ENCODE measurements at regions not wholly inside any gene's neighbourhood (a gene's known extent, or its start where the extent isn't known, plus 50 kb on each side); places are given as distances from the start of the nearest gene placed in this dataset.

DNA sequence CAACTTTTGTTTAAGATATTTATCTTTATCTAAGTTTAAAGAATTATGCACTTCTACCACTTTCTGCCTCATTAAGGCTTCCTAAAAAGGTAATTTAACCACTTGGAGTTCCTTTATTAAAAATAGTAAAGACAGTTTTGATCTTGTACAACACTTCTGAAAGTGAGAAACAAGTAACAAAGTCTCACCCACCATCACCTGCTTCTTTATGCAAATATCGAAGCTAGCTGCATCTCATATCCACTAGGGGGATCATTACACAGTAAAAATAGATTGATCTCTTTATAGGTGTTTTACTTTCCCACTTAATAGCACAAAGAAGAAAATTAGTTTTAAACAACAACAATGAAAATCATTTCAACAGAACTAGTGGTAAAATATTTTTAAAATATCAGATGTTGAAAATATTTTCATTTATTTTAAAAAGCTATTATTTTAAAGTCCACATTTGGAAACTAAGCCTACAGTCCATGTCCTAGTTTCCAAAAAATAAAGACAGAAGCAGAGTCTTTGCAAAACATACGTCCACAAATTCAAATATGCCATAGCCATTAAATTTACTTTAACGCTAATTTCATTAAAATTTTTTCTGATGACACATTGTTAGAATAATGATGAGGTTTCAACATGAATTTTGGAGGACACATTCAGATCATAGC, 160.0 kb upstream of the SOX5 start:
- no peak for TF ChIP-seq POLR2A (IDR thresholded peaks at IDR 0.05)
- TF ChIP-seq, protein P1, sequence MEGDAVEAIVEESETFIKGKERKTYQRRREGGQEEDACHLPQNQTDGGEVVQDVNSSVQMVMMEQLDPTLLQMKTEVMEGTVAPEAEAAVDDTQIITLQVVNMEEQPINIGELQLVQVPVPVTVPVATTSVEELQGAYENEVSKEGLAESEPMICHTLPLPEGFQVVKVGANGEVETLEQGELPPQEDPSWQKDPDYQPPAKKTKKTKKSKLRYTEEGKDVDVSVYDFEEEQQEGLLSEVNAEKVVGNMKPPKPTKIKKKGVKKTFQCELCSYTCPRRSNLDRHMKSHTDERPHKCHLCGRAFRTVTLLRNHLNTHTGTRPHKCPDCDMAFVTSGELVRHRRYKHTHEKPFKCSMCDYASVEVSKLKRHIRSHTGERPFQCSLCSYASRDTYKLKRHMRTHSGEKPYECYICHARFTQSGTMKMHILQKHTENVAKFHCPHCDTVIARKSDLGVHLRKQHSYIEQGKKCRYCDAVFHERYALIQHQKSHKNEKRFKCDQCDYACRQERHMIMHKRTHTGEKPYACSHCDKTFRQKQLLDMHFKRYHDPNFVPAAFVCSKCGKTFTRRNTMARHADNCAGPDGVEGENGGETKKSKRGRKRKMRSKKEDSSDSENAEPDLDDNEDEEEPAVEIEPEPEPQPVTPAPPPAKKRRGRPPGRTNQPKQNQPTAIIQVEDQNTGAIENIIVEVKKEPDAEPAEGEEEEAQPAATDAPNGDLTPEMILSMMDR (IDR thresholded peaks at IDR 0.05) = peak in 4 of 6 experiments; percentile 32 to 68 (median 62)

DNA sequence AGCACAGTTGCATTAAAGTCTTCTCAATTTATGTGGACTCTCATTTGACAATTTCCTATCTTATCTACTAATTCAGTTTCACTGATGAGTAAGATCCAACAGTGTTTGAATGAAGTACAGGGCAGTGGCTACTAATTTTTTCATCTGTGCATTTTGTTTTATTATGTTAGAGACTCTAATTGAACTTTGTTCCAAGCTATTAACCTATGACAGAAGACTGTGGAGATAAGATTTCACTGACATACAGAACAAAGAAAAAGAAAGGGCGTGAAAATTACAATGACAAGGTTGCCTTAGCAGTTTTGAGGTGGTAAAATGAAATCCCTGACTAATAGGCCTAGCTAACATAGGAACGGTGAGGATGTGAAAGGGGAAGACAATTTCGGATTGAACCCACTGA, 153.2 kb upstream of the SOX5 start:
- Histone ChIP-seq H3K9me3 (no peaks in the 10 kb centered on the region), H3K27ac (peak overlapping the region in 1 of 4 donors; percentile 33), H3K4me1 (no peaks in the 10 kb centered on the region), H3K4me3 (no peak overlapping the region), H3K36me3 (no peaks in the 10 kb centered on the region), H3K27me3 (no peaks in the 10 kb centered on the region)
- DNase-seq = no peak
- TF ChIP-seq, protein P1 (IDR thresholded peaks at IDR 0.05) = no peak
- no peak for TF ChIP-seq POLR2A (IDR thresholded peaks at IDR 0.05)

More for the DNA sequence above, 160.0 kb upstream of the SOX5 start:
- Histone ChIP-seq H3K9me3 (no peaks in the 10 kb centered on the region), H3K4me3 (no peak overlapping the region), H3K27ac (no peak overlapping the region), H3K4me1 (no peaks in the 10 kb centered on the region), H3K27me3 (no peaks in the 10 kb centered on the region), H3K36me3 (no peaks in the 10 kb centered on the region)
- no peak for DNase-seq

DNA sequence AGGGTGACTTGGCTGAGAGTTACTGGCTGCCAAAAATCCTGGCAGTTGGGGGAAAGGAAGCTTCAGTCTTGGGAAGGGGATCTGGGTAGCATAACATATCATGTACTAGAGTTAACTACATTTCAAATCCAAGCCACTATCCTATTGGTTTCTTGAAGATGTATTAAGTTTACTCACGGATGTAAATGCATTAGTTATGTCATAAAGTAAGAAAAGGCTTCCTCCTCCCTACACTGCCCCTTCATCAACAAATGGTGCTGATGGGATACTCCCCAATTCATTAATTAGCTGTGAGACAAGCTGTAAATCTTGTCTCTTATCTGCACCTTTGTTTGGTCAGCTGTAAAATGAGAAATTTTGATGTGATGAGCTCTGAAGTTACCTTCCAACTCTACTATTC, 150.1 kb upstream of the SOX5 start:
- no peak for DNase-seq
- Histone ChIP-seq H3K9me3 (no peaks in the 10 kb centered on the region), H3K27me3 (no peaks in the 10 kb centered on the region), H3K4me3 (no peak overlapping the region), H3K27ac (no peak overlapping the region), H3K36me3 (no peaks in the 10 kb centered on the region), H3K4me1 (no peaks in the 10 kb centered on the region)
- TF ChIP-seq POLR2A (IDR thresholded peaks at IDR 0.05) = no peak
- TF ChIP-seq, protein P1 (IDR thresholded peaks at IDR 0.05) = no peak

DNA sequence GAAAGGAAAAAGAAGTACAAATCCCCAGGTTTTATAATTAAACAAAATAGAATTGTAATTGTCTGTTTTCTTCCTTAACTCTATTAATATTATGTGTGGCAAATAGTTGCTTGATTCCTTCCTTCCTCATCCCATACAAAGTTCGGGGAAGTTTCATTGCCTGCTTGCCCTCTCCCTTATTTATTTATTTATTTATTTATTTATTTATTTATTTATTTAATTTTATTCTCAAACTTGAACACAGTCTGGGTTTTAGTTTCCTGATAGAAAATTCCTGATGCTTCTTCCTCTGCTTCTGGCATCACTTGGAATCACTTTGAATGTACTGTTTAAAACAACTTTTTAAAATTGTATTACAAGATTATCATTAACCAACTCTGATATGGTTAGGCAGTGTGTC, 145.8 kb upstream of the SOX5 start:
- H3K4me1 ChIP-seq = no peaks in the 10 kb centered on the region
- TF ChIP-seq POLR2A (IDR thresholded peaks at IDR 0.05) = no peak
- TF ChIP-seq, protein P1 (IDR thresholded peaks at IDR 0.05) = no peak
- no peaks in the 10 kb centered on the region for H3K9me3 ChIP-seq
- H3K27ac ChIP-seq = no peak overlapping the region
- H3K27me3 ChIP-seq = no peaks in the 10 kb centered on the region
- DNase-seq = no peak
- no peak overlapping the region for H3K4me3 ChIP-seq
- no peaks in the 10 kb centered on the region for H3K36me3 ChIP-seq

DNA sequence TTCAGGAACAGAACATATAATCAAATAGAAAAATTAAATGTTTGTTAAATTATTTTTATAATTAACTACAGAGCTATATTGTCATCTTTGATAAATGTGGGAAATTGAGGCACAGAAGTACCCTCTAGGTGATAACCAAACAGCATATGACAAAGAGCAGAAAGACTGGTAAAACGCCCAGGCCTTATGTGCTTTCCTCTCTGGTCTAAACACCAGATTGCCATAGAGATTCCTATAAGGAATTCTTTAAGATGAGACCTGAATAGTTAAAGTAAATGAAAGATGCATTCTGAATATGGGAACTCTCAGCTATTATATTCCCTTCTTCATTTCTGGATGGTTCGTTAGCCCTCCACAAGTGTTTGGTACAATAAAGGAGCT, 140.0 kb upstream of the SOX5 start:
- no peak overlapping the region for H3K4me3 ChIP-seq
- no peak for DNase-seq
- H3K36me3 ChIP-seq = no peaks in the 10 kb centered on the region
- no peaks in the 10 kb centered on the region for H3K9me3 ChIP-seq
- TF ChIP-seq, protein P1 (IDR thresholded peaks at IDR 0.05) = no peak
- no peak for TF ChIP-seq POLR2A (IDR thresholded peaks at IDR 0.05)
- H3K4me1 ChIP-seq = no peaks in the 10 kb centered on the region
- H3K27me3 ChIP-seq = no peaks in the 10 kb centered on the region
- H3K27ac ChIP-seq = no peak overlapping the region
